H9 (cell line): ENCODE measurements at regions not wholly inside any gene's neighbourhood (a gene's known extent, or its start where the extent isn't known, plus 50 kb on each side); places are given as distances from the start of the nearest gene placed in this dataset.

Experiments
- DNase-seq: peaks from one replicate; pipeline ENCODE4 v3.0.0-alpha.2; 2017
- H2AFZ ChIP-seq: one replicate; pipeline ENCODE4 v1.6.1; 2013; ENCODE audit warnings: mild to moderate bottlenecking, low read length, control low read depth, moderate library complexity
- H2AK5ac ChIP-seq: 2 replicates; pipeline ENCODE4 v1.6.1; 2013; ENCODE audit warnings: low read length, control low read depth, mixed read lengths; ENCODE audit not compliant: insufficient read length
- H2BK120ac ChIP-seq: one replicate; pipeline ENCODE4 v1.6.1; 2013; ENCODE audit warnings: low read depth, mild to moderate bottlenecking, low read length, control low read depth, inconsistent platforms; ENCODE audit not compliant: poor library complexity, severe bottlenecking
- H2BK12ac ChIP-seq: 2 replicates; pipeline ENCODE4 v1.6.1; 2013; ENCODE audit warnings: low read length, control low read depth, mixed read lengths, low read depth; ENCODE audit not compliant: insufficient read length
- H2BK15ac ChIP-seq: 2 replicates; pipeline ENCODE4 v1.6.1; 2013; ENCODE audit warnings: low read depth, low read length, control low read depth
- H2BK20ac ChIP-seq: one replicate; pipeline ENCODE4 v1.6.1; 2013; ENCODE audit warnings: low read depth, mild to moderate bottlenecking, low read length, control low read depth, inconsistent platforms; ENCODE audit not compliant: poor library complexity, severe bottlenecking
- H2BK5ac ChIP-seq: 2 replicates; pipeline ENCODE4 v1.6.1; 2013; ENCODE audit warnings: low read length, control low read depth, mixed read lengths; ENCODE audit not compliant: insufficient read length
- H3K14ac ChIP-seq: 2 replicates; pipeline ENCODE4 v1.6.1; 2013; ENCODE audit warnings: low read length, control low read depth; ENCODE audit not compliant: insufficient read depth
- H3K18ac ChIP-seq: 2 replicates; pipeline ENCODE4 v1.6.1; 2013; ENCODE audit warnings: low read depth, mild to moderate bottlenecking, mixed read lengths, low read length, control low read depth; ENCODE audit not compliant: insufficient read length
- H3K23ac ChIP-seq: 2 replicates; pipeline ENCODE4 v1.6.1; 2013; ENCODE audit warnings: low read length, control low read depth, mixed read lengths, low read depth; ENCODE audit not compliant: insufficient read length
- H3K23me2 ChIP-seq: 2 replicates; pipeline ENCODE4 v1.6.1; 2013; ENCODE audit warnings: low read depth, mild to moderate bottlenecking, mixed read lengths, low read length, control low read depth; ENCODE audit not compliant: insufficient read length, poor library complexity, severe bottlenecking
- H3K27ac ChIP-seq: 2 replicates; pipeline ENCODE4 v1.5.1; 2013; ENCODE audit warnings: low read length, control low read depth, mixed read lengths, low read depth; ENCODE audit not compliant: insufficient read length
- H3K27me3 ChIP-seq: 2 replicates; pipeline ENCODE4 v1.6.1; 2013; ENCODE audit warnings: low read length, control low read depth, inconsistent platforms; ENCODE audit not compliant: insufficient read depth
- H3K4ac ChIP-seq: 2 replicates; pipeline ENCODE4 v1.6.1; 2013; ENCODE audit warnings: low read depth, mild to moderate bottlenecking, control low read depth, inconsistent platforms, low read length, moderate library complexity
- H3K4me1 ChIP-seq: 2 replicates; pipeline ENCODE4 v1.6.1; 2013; ENCODE audit warnings: low read length, control low read depth, inconsistent platforms; ENCODE audit not compliant: insufficient read depth
- H3K4me2 ChIP-seq: 2 replicates; pipeline ENCODE4 v1.6.1; 2013; ENCODE audit warnings: low read length, control low read depth, mixed read lengths; ENCODE audit not compliant: insufficient read length, insufficient read depth
- H3K56ac ChIP-seq: 2 replicates; pipeline ENCODE4 v1.6.1; 2013; ENCODE audit warnings: low read depth, mild to moderate bottlenecking, mixed read lengths, low read length, control low read depth; ENCODE audit not compliant: insufficient read length
- H3K79me1 ChIP-seq: 2 replicates; pipeline ENCODE4 v1.6.1; 2013; ENCODE audit warnings: low read depth, mild to moderate bottlenecking, moderate library complexity, low read length, control low read depth, inconsistent platforms; ENCODE audit not compliant: insufficient read depth, poor library complexity, severe bottlenecking
- H3K79me2 ChIP-seq: 2 replicates; pipeline ENCODE4 v1.6.1; 2013; ENCODE audit warnings: low read length, control low read depth, inconsistent platforms; ENCODE audit not compliant: insufficient read depth
- H3K9ac ChIP-seq: 2 replicates; pipeline ENCODE4 v1.6.1; 2013; ENCODE audit warnings: low read length, control low read depth, mixed read lengths; ENCODE audit not compliant: insufficient read length; ENCODE audit errors: extremely low read depth
- H3K9me3 ChIP-seq: one replicate; pipeline ENCODE4 v1.6.1; 2013; ENCODE audit warnings: low read depth, low read length, inconsistent platforms; ENCODE audit not compliant: control insufficient read depth
- H3T11ph ChIP-seq: one replicate; pipeline ENCODE4 v1.6.1; 2013; ENCODE audit warnings: mild to moderate bottlenecking, low read length, control low read depth, inconsistent platforms
- H4K20me1 ChIP-seq: one replicate; pipeline ENCODE4 v1.6.1; 2013; ENCODE audit not compliant: control insufficient read depth, insufficient read length, insufficient read depth
- H4K5ac ChIP-seq: 2 replicates; pipeline ENCODE4 v1.6.1; 2013; ENCODE audit warnings: low read depth, mild to moderate bottlenecking, mixed read lengths, low read length, control low read depth; ENCODE audit not compliant: insufficient read length
- H4K8ac ChIP-seq: replicated peaks from 2 replicates; pipeline ENCODE4 v1.6.1; 2013; ENCODE audit warnings: low read length, control low read depth, mixed read lengths, low read depth; ENCODE audit not compliant: insufficient read length
- H4K91ac ChIP-seq: 2 replicates; pipeline ENCODE4 v1.6.1; 2013; ENCODE audit warnings: low read depth, mild to moderate bottlenecking, moderate library complexity, mixed read lengths, low read length, control low read depth; ENCODE audit not compliant: insufficient read length
- H3K27ac Mint-ChIP-seq, 3 experiments: 2 replicates in 2 of 3; 3 replicates in 1 of 3; pipeline ENCODE4 v1.8.0; 2020 to 2021; ENCODE audit warnings: mixed read lengths in 3 of 3, mild to moderate bottlenecking in 1 of 3, moderate library complexity in 1 of 3
- H3K27me3 Mint-ChIP-seq: 2 replicates; pipeline ENCODE4 v1.8.0; 2021; ENCODE audit warnings: low read depth, mild to moderate bottlenecking, moderate library complexity, mixed read lengths
- H3K36me3 Mint-ChIP-seq, 3 experiments: 2 replicates in 2 of 3; 3 replicates in 1 of 3; pipeline ENCODE4 v1.8.0; 2020 to 2021; ENCODE audit warnings: low read depth in 3 of 3, mixed read lengths in 3 of 3; ENCODE audit not compliant: insufficient read depth in 1 of 3
- H3K4me1 Mint-ChIP-seq, 2 experiments: 2 replicates each; pipeline ENCODE4 v1.8.0; 2020; ENCODE audit warnings: mixed read lengths in 2 of 2
- H3K4me3 Mint-ChIP-seq, 2 experiments: 2 replicates in 1 of 2; 3 replicates in 1 of 2; pipeline ENCODE4 v1.8.0; 2020 to 2021; ENCODE audit warnings: mild to moderate bottlenecking in 2 of 2, mixed read lengths in 2 of 2, moderate library complexity in 1 of 2
- H3K9me3 Mint-ChIP-seq, 2 experiments: 2 replicates in 1 of 2; 3 replicates in 1 of 2; pipeline ENCODE4 v1.8.0; 2020; ENCODE audit warnings: mild to moderate bottlenecking in 2 of 2, mixed read lengths in 2 of 2, moderate library complexity in 1 of 2
- CTCF ChIP-seq: fragments of 200-600 bp; sonication (generic); conservative IDR thresholded peaks from 3 replicates; pipeline ENCODE4 v1.8.0; 2021; ENCODE audit warnings: antibody characterized with exemption, mild to moderate bottlenecking
- WGBS: extraction: QIAGEN DNeasy Blood & Tissue Kit; methylation state at CpG from one replicate; pipeline ENCODE4 v1.1.7; 2013; ENCODE audit warnings: missing lambda C conversion rate, low lambda C conversion rate, mixed read lengths; ENCODE audit not compliant: insufficient read length; ENCODE audit errors: extremely low coverage; 5-methylcytosine and 5-hydroxymethylcytosine counted together

DNA sequence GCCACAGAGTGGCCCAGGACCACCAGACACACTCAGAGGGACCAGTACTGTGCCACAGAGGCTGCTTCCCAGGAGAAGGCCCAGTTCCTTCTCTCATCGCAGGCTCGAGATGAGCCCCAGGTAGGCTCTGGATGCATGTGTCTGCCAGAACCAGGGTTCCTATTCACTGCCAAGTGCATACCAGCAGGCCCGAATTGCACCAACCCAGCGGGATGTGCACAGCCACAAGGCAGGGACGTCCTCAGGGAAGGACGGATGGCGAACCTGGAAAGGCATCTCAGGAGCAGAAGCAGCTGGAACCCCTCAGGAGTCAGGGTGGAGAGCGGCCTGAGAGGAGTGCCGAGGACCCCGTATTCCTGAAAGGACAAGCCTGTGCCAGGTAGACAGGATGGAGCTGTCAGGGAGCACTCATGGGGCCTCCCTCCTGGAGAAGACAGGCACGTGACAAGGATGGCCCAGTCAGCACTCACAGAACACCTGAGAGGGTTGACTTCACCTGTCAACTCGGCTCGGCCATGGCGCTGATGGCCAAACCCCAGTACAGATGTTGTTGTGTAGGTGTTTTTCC is 73.7 kb downstream of the PTGR3 start:
- no peak overlapping the region for H2BK5ac ChIP-seq
- H3K9ac ChIP-seq, result no peak overlapping the region
- H3K4ac ChIP-seq, result no peak overlapping the region
- H3K4me3 Mint-ChIP-seq, result no peak overlapping the region
- no peak overlapping the region for H4K91ac ChIP-seq
- H3K9me3 ChIP-seq, result no peaks in the 10 kb centered on the region
- no peaks in the 10 kb centered on the region for H3K4me1 ChIP-seq
- H3K79me1 ChIP-seq, result no peaks in the 10 kb centered on the region
- H3K4me2 ChIP-seq, result no peak overlapping the region
- no peak overlapping the region for H3K27ac ChIP-seq
- no peak overlapping the region for H2BK15ac ChIP-seq
- H2BK12ac ChIP-seq, result no peak overlapping the region
- H2BK20ac ChIP-seq, result no peak overlapping the region
- peaks cover 10% of the 10 kb centered on the region for H3K27me3 Mint-ChIP-seq
- H3K56ac ChIP-seq, result no peak overlapping the region
- no peak overlapping the region for H4K8ac ChIP-seq
- H2AK5ac ChIP-seq, result no peak overlapping the region
- H3K9me3 Mint-ChIP-seq, result peaks cover 0 to 2% of the 10 kb centered on the region in 2 experiments; a peak in 3 of 5 replicates
- H3K27me3 ChIP-seq, result no peaks in the 10 kb centered on the region; the same call in 1 of the 2 replicates
- H3K4me1 Mint-ChIP-seq, result no peaks in the 10 kb centered on the region
- no peak overlapping the region for H4K5ac ChIP-seq
- no peak overlapping the region for H2BK120ac ChIP-seq
- H3K36me3 Mint-ChIP-seq, result no peaks in the 10 kb centered on the region; a peak in 1 of 7 replicates
- H3K18ac ChIP-seq, result no peak overlapping the region
- H3K23me2 ChIP-seq, result no peaks in the 10 kb centered on the region
- H2AFZ ChIP-seq, result no peak overlapping the region
- no peak for DNase-seq
- H3K27ac Mint-ChIP-seq, result no peak overlapping the region
- no peaks in the 10 kb centered on the region for H3K79me2 ChIP-seq
- no CpG with 5 or more reads among the region's 14 CpGs for WGBS
- no peaks in the 10 kb centered on the region for H4K20me1 ChIP-seq
- H3K14ac ChIP-seq, result no peak overlapping the region; the same call in 1 of the 2 replicates
- no peak overlapping the region for H3T11ph ChIP-seq
- no peak overlapping the region for H3K23ac ChIP-seq
- no peak for TF ChIP-seq CTCF
